ENCODE measurements at regions not wholly inside any gene's neighbourhood (a gene's known extent, or its start where the extent isn't known, plus 50 kb on each side); places are given as distances from the start of the nearest gene placed in this dataset.

- H3K27ac Mint-ChIP-seq (ENCODE audit: unreplicated experiment): no peak overlapping the region
- no peaks in the 10 kb centered on the region for H3K9me3 Mint-ChIP-seq
- H3K4me3 Mint-ChIP-seq: no peak overlapping the region
- no peaks in the 10 kb centered on the region for H3K36me3 Mint-ChIP-seq (ENCODE audit: low read depth)
- TF ChIP-seq, protein P1, sequence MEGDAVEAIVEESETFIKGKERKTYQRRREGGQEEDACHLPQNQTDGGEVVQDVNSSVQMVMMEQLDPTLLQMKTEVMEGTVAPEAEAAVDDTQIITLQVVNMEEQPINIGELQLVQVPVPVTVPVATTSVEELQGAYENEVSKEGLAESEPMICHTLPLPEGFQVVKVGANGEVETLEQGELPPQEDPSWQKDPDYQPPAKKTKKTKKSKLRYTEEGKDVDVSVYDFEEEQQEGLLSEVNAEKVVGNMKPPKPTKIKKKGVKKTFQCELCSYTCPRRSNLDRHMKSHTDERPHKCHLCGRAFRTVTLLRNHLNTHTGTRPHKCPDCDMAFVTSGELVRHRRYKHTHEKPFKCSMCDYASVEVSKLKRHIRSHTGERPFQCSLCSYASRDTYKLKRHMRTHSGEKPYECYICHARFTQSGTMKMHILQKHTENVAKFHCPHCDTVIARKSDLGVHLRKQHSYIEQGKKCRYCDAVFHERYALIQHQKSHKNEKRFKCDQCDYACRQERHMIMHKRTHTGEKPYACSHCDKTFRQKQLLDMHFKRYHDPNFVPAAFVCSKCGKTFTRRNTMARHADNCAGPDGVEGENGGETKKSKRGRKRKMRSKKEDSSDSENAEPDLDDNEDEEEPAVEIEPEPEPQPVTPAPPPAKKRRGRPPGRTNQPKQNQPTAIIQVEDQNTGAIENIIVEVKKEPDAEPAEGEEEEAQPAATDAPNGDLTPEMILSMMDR (conservative IDR thresholded peaks at IDR 0.05): no peak
- H3K27me3 Mint-ChIP-seq (ENCODE audit: low read depth): no peaks in the 10 kb centered on the region
- peaks cover 26% of the 10 kb centered on the region for H3K4me1 Mint-ChIP-seq
- DNase-seq (ENCODE audit: low read depth, low spot score): no peak
These were observed 162.8 kb downstream of the ZIC5 start for GRCh38 chr13:99808786-99809185.

- Mint-ChIP-seq H3K27me3 (ENCODE audit: low read depth) (no peaks in the 10 kb centered on the region), H3K36me3 (ENCODE audit: low read depth) (no peaks in the 10 kb centered on the region), H3K4me1 (peaks cover 39% of the 10 kb centered on the region), H3K4me3 (no peak overlapping the region), H3K27ac (ENCODE audit: unreplicated experiment) (no peak overlapping the region), H3K9me3 (no peaks in the 10 kb centered on the region)
- TF ChIP-seq, protein P1 (conservative IDR thresholded peaks at IDR 0.05): no peak
- no peak for DNase-seq (ENCODE audit: low read depth, low spot score)
These were observed 164.9 kb downstream of the ZIC5 start for GRCh38 chr13:99806671-99807070.

- Mint-ChIP-seq H3K9me3 (no peaks in the 10 kb centered on the region), H3K4me1 (peaks cover 39% of the 10 kb centered on the region), H3K4me3 (no peak overlapping the region), H3K36me3 (ENCODE audit: low read depth) (no peaks in the 10 kb centered on the region), H3K27ac (ENCODE audit: unreplicated experiment) (no peak overlapping the region), H3K27me3 (ENCODE audit: low read depth) (no peaks in the 10 kb centered on the region)
- DNase-seq (ENCODE audit: low read depth, low spot score): no peak
- TF ChIP-seq, protein P1 (conservative IDR thresholded peaks at IDR 0.05): no peak
These were observed 166.2 kb downstream of the ZIC5 start for GRCh38 chr13:99805361-99805760.

DNA sequence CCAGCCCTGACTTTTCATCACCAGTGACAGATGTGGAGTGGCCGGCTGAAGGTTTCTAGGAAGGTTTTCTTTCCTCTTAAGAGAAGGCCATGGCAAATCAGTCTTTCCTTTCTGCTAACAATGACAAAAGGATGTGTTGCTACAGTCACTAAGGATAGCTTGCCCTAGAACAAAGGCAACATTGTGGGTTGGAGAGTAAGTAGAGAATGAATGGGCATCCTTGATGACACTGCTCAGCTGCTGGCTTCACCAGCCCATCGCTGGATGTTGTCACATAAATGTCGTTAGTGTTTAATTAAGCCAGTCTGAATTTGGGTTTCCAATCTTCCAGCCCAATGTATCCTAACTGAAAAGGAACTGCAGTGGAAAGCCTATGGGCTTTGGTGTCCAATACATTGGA lies 168.4 kb downstream of the ZIC5 start:
- TF ChIP-seq, protein P1 (conservative IDR thresholded peaks at IDR 0.05): no peak

GRCh38 chr13:99802416-99802815 lies 169.2 kb downstream of the ZIC5 start:
- H3K27me3 Mint-ChIP-seq (ENCODE audit: low read depth): no peaks in the 10 kb centered on the region
- H3K27ac Mint-ChIP-seq (ENCODE audit: unreplicated experiment): no peak overlapping the region
- H3K36me3 Mint-ChIP-seq (ENCODE audit: low read depth): no peaks in the 10 kb centered on the region
- no peaks in the 10 kb centered on the region for H3K9me3 Mint-ChIP-seq
- DNase-seq (ENCODE audit: low read depth, low spot score): no peak
- no peak overlapping the region for H3K4me3 Mint-ChIP-seq
- peaks cover 37% of the 10 kb centered on the region for H3K4me1 Mint-ChIP-seq
- TF ChIP-seq, protein P1 (conservative IDR thresholded peaks at IDR 0.05): no peak

More for the DNA sequence above, 168.4 kb downstream of the ZIC5 start:
- no peak overlapping the region for H3K4me3 Mint-ChIP-seq
- H3K27me3 Mint-ChIP-seq (ENCODE audit: low read depth): no peaks in the 10 kb centered on the region
- H3K36me3 Mint-ChIP-seq (ENCODE audit: low read depth): no peaks in the 10 kb centered on the region
- no peak overlapping the region for H3K27ac Mint-ChIP-seq (ENCODE audit: unreplicated experiment)
- H3K9me3 Mint-ChIP-seq: no peaks in the 10 kb centered on the region
- no peak for DNase-seq (ENCODE audit: low read depth, low spot score)
- peaks cover 39% of the 10 kb centered on the region for H3K4me1 Mint-ChIP-seq

GRCh38 chr13:99800951-99801350 lies 170.6 kb downstream of the ZIC5 start:
- Mint-ChIP-seq H3K4me3 (no peak overlapping the region), H3K4me1 (peaks cover 34% of the 10 kb centered on the region)
- TF ChIP-seq, protein P1 (conservative IDR thresholded peaks at IDR 0.05): no peak

More at GRCh38 chr13:99800951-99801350, 170.6 kb downstream of the ZIC5 start:
- no peaks in the 10 kb centered on the region for H3K36me3 Mint-ChIP-seq (ENCODE audit: low read depth)
- DNase-seq (ENCODE audit: low read depth, low spot score): no peak
- H3K9me3 Mint-ChIP-seq: no peaks in the 10 kb centered on the region
- no peaks in the 10 kb centered on the region for H3K27me3 Mint-ChIP-seq (ENCODE audit: low read depth)
- no peak overlapping the region for H3K27ac Mint-ChIP-seq (ENCODE audit: unreplicated experiment)
